ENCODE measurements at regions not wholly inside any gene's neighbourhood (a gene's known extent, or its start where the extent isn't known, plus 50 kb on each side); places are given as distances from the start of the nearest gene placed in this dataset.

- no peak for TF ChIP-seq POLR2AphosphoS5 (IDR thresholded peaks at IDR 0.05; ENCODE audit: low read depth, low read length)
- TF ChIP-seq TAF1 (IDR thresholded peaks at IDR 0.05; ENCODE audit: low read depth, low read length) = no peak
- no peak for TF ChIP-seq SPI1 (IDR thresholded peaks at IDR 0.05; ENCODE audit: low read depth, low read length)
- no peak for TF ChIP-seq POLR2A (IDR thresholded peaks at IDR 0.05; ENCODE audit: low read depth, low read length)
- TF ChIP-seq PAX5 (IDR thresholded peaks at IDR 0.05; ENCODE audit: insufficient read depth, low read length, severe bottlenecking) = no peak
- no peak for TF ChIP-seq POU2F2 (IDR thresholded peaks at IDR 0.05; ENCODE audit: low read depth, low read length)
These were observed 97.0 kb downstream of the RBMX2 start for GRCh38 chrX:130498653-130499274.

Data from GM12891 (cell line).